ENCODE measurements at regions not wholly inside any gene's neighbourhood (a gene's known extent, or its start where the extent isn't known, plus 50 kb on each side); places are given as distances from the start of the nearest gene placed in this dataset.
"Not testable (repeated sequence)": the region's sequence is repeated elsewhere in the genome, so short reads cannot be mapped to it uniquely, and the experiment has no call there.

DNA sequence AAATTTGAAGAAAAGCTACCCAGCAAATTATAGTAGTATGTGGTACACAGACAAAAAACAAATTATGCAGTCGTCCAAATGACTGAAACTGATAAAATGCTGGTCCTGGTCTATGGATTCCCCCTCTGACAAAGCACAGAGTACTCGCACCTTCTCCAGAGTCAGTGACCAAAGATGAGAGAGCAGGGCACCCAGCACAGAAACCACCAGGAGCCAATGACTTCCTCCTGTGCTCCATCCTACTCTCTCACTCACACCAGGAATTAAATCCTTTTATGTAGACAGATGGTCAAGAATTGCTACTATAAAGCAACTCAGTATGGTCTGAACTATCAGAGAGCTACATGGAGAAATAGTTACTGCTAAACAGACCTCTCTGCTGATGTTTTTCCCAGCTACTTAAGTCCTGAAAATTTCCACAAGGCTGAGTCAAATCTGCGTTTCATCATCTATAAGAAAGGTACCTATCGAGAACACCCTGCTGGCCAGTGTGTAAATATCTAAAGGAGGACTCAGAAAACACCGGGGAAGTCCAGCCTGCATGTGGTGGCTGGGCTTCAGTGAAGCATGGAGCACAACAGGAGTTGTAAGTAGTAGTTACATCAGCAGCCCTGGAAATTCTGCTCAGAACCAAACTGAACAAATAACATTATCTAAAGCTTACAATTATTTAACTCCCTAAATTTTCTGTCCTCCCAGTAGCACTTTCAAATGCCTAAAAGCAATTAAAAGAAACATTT lies 84.5 kb upstream of the FBXO28 start:
- DNase-seq (ENCODE audit: extremely low read depth in 1 of 2, low read depth in 1 of 2) = not testable (repeated sequence)

- not testable (repeated sequence) for DNase-seq (ENCODE audit: extremely low read depth in 1 of 2, low read depth in 1 of 2)
Measured at GRCh38 chr1:224028802-224029201, 85.1 kb upstream of the FBXO28 start.

DNA sequence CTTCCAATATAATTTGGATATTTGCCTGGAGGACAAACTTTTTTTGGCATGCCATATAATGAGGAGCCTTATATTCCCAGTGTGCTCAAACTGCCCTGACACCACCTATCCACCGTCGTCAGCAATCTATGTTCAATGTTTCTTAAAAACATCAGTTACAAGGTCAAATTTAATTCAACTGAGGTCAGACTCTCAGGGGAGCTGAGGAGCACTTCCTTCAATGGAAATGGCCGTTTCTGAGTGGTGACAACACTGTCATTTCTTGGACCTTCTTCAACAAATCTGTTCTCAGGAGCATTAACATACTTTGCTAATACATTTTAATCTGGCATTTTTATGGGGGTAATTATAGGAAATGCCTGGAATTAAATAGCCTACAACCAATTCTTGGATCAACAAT lies 90.8 kb upstream of the FBXO28 start:
- not testable (repeated sequence) for DNase-seq (ENCODE audit: extremely low read depth in 1 of 2, low read depth in 1 of 2)

- DNase-seq (ENCODE audit: extremely low read depth in 1 of 2, low read depth in 1 of 2) = not testable (repeated sequence)
Measured at GRCh38 chr1:224022249-224022970, 91.5 kb upstream of the FBXO28 start.

DNA sequence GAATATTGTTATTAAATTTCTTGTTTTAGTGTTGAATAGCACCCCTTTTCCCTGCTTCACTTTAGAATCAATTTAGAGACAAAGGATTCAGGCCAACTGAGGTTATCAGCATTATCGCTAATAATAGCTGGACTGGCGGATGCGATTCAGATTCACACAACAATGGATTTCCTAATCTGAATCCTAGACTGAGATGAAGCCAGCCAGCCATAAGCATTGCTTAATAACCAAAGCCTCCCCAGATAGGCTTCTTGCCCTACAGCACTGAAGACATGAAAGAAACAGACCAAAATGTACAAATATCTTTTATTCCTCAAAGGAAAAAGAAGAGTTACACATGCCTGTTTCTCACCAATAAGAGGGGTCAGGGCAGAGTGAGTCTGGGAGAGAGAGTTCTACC lies 94.0 kb upstream of the FBXO28 start:
- DNase-seq (ENCODE audit: extremely low read depth in 1 of 2, low read depth in 1 of 2) = not testable (repeated sequence)

DNA sequence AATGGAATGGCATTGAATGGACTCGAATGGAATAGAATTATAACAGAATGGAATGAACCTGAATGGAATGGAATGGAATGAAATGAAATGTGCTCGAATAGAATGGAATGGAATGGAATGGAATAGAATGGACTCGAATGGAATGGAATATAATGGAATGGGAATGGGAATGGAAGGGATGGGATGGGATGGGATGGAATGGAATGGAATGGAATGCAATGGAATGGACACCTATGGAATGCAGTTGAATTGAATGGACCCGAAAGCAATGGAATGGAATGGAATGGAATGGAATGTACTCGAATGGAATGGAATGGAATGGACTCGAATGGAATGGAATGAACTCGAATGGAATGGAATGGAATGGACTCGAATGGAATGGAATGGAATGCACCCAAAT lies 98.1 kb upstream of the FBXO28 start:
- not testable (repeated sequence) for DNase-seq (ENCODE audit: extremely low read depth in 1 of 2, low read depth in 1 of 2)

- no peak for DNase-seq (ENCODE audit: extremely low read depth in 1 of 2, low read depth in 1 of 2)
Measured at GRCh38 chr1:224014330-224014649, 99.6 kb upstream of the FBXO28 start.

DNA sequence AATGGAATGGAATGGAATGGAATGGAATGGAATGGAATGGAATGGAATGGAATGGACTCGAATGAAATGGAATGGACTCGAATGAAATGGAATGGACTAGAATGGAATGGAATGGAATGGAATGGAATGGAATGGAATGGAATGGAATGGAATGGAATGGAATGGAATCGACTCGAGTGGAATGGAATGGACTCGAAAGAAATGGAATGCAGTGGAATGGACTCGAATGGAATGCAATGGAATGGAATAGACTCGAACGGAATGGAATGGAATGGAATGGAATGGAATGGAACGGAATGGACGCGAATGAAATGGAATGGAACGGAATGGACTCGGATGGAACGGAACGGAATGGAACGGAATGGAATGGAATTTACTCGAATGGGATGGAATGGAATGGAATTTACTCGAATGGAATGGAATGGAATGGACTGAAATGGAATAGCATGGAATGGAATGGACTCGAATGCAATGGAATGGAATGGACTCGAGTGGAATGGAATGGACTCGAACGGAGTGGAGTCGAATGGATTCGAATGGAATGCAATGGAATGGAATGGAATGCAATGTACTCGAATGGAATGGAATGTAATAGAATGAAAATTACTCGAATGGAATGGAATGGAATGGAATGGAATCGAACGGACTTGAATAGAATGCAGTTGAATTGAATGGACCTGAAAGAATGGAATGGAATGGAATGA lies 100.1 kb upstream of the FBXO28 start:
- DNase-seq (ENCODE audit: extremely low read depth in 1 of 2, low read depth in 1 of 2) = not testable (repeated sequence)

GRCh38 chr1:224012807-224013434 lies 101.0 kb upstream of the FBXO28 start:
- DNase-seq (ENCODE audit: extremely low read depth in 1 of 2, low read depth in 1 of 2) = not testable (repeated sequence)

DNA sequence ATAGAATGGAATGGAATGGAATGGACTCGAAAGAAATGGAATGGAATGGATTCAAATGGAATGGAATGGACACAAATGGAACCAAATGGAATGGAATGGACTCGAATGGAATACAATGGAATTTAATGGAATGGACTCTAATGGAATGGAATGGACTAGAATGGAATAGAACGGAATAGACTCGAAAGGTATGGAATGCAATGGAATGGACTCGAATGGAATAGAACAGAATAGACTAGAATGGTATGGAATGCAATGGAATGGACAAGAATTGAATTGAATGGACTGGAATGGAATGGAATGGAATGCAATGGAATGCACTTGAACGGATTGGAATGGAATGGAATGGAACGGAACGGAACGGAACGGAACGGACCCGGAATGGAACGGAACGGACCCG lies 101.7 kb upstream of the FBXO28 start:
- DNase-seq (ENCODE audit: extremely low read depth in 1 of 2, low read depth in 1 of 2) = not testable (repeated sequence)

DNA sequence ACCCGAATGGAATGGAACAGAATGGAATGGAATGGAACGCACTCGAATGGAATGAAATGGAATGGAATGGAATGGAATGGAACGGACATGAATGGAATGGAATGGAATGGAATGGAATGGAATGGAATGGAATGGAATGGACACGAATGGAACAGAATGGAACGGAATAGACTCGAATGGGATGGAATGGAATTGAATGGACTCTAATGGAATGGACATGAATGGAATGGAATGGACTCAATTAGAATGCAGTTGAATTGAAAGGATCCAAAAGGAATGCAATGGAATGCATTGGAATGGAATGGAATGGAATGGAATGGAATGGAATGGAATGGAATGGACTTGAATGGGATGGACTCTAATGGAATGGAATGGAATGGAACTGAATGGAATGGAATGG lies 102.2 kb upstream of the FBXO28 start:
- DNase-seq (ENCODE audit: extremely low read depth in 1 of 2, low read depth in 1 of 2) = not testable (repeated sequence)

DNA sequence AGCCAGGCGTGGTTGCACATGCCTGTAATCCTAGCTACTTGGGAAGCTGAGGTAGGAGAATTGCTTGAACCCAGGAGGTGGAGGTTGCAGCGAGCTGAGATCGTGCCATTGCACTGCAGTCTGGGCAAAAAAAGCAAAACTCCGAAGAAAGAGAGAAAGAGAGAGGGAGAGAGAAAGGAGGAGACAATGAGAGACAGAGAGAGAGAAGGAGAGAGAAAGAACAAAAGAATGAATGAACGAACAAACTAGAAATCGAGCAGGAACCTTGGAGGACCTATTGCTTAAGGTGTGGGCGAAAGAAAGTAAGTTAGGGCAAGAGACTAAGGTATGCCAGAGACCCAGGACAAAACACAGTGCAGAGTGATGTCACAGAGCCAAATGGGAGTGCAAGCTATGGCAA lies 102.8 kb upstream of the FBXO28 start:
- not testable (repeated sequence) for DNase-seq (ENCODE audit: extremely low read depth in 1 of 2, low read depth in 1 of 2)

GRCh38 chr1:224005973-224006372 lies 107.9 kb upstream of the FBXO28 start:
- not testable (repeated sequence) for DNase-seq (ENCODE audit: extremely low read depth in 1 of 2, low read depth in 1 of 2)

- DNase-seq (ENCODE audit: extremely low read depth in 1 of 2, low read depth in 1 of 2) = peak; percentile 24 to 32
Measured at GRCh38 chr1:224004552-224005315, 109.2 kb upstream of the FBXO28 start.

GRCh38 chr1:224003896-224004295 lies 110.0 kb upstream of the FBXO28 start:
- DNase-seq (ENCODE audit: extremely low read depth in 1 of 2, low read depth in 1 of 2) = not testable (repeated sequence)

DNA sequence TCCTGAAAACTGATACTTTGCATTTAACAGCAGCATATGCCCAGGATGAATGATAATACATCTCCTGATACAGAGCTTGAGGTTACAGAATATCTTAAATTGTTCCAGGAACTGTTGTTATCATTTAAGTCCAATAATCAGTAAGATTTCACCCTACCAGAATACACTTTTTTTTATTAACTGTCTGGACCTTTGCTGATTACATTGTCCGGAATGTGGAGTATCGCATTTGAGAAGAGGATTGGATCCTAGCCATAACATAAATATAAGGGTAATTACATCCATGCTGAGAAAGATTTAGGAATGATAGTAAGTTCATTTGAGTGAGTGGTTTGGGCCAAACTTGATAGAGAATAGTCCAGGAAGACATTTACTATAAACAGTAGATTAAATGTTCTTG lies 112.2 kb upstream of the FBXO28 start:
- not testable (repeated sequence) for DNase-seq (ENCODE audit: extremely low read depth in 1 of 2, low read depth in 1 of 2)

- DNase-seq (ENCODE audit: extremely low read depth in 1 of 2, low read depth in 1 of 2) = not testable (repeated sequence)
Measured at GRCh38 chr1:223999761-224000160, 114.2 kb upstream of the FBXO28 start.

GRCh38 chr1:223998676-223999455 lies 115.0 kb upstream of the FBXO28 start:
- DNase-seq (ENCODE audit: extremely low read depth in 1 of 2, low read depth in 1 of 2) = not testable (repeated sequence)

DNA sequence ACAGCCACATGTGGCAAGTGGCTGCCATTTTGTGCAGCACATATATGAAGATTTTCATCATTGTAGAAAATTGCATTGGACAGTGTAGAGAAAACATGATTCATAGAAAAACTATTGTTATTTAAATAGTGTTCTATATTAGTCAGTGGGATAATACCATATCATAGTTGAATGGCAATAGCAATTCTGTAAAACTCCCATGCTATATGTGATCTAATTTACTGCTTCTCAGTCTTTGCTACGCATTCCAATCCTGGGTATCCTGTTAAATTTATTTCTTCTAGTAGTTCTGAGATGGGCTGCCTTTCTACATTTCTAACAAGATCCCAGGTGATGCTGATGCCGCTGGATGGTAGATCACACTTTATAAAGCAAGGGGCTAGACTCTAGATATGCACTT lies 117.5 kb upstream of the FBXO28 start:
- DNase-seq (ENCODE audit: extremely low read depth in 1 of 2, low read depth in 1 of 2) = not testable (repeated sequence)

All from activated CD8-positive, alpha-beta memory T cell treated with anti-CD3 and anti-CD28 coated beads for 1 hour (primary cell).